ENCODE measurements at regions not wholly inside any gene's neighbourhood (a gene's known extent, or its start where the extent isn't known, plus 50 kb on each side); places are given as distances from the start of the nearest gene placed in this dataset.
A peak's percentile ranks its signal among the peaks of the same experiment; 100 is the strongest.

DNA sequence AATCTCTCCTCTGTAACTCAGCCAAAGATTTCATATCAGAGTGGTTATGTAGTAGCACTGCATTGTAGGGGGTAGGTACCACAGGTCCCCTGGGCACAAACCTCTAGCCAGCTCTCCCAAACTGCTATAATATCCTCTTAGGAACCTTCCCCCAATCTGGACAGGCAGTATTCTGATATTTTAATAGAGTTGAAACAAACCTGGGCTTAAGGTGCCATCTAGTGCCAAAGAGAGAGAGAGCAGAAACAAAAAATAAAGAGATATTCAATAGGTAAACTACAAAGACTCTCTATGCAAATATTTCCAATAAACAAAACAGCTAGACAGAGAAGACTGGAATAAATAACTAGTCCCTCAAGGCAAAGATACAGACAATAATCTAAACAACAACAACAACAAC is 1070.0 kb downstream of the CDH11 start:
- no peaks in the 10 kb centered on the region for H3K9me2 ChIP-seq (ENCODE audit: insufficient read depth, low read length)
- no peak overlapping the region for H3K27ac ChIP-seq (ENCODE audit: low read length)
- TF ChIP-seq, protein P1, sequence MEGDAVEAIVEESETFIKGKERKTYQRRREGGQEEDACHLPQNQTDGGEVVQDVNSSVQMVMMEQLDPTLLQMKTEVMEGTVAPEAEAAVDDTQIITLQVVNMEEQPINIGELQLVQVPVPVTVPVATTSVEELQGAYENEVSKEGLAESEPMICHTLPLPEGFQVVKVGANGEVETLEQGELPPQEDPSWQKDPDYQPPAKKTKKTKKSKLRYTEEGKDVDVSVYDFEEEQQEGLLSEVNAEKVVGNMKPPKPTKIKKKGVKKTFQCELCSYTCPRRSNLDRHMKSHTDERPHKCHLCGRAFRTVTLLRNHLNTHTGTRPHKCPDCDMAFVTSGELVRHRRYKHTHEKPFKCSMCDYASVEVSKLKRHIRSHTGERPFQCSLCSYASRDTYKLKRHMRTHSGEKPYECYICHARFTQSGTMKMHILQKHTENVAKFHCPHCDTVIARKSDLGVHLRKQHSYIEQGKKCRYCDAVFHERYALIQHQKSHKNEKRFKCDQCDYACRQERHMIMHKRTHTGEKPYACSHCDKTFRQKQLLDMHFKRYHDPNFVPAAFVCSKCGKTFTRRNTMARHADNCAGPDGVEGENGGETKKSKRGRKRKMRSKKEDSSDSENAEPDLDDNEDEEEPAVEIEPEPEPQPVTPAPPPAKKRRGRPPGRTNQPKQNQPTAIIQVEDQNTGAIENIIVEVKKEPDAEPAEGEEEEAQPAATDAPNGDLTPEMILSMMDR (IDR thresholded peaks at IDR 0.05; ENCODE audit: poor library complexity, severe bottlenecking): peak; percentile 77
- TF ChIP-seq EP300 (conservative IDR thresholded peaks at IDR 0.05; ENCODE audit: poor library complexity, severe bottlenecking): no peak
- TF ChIP-seq SMC3 (conservative IDR thresholded peaks at IDR 0.05; ENCODE audit: poor library complexity): peak; percentile 88
- TF ChIP-seq RAD21 (conservative IDR thresholded peaks at IDR 0.05): peak; percentile 88
- TF ChIP-seq POLR2AphosphoS5 (IDR thresholded peaks at IDR 0.05): no peak
- H3K4me2 ChIP-seq (ENCODE audit: low read length): no peak overlapping the region
- H3K27me3 ChIP-seq (ENCODE audit: insufficient read depth, low read depth, low read length): no peaks in the 10 kb centered on the region
- no peak overlapping the region for H3K9ac ChIP-seq (ENCODE audit: low read length)
- H4K20me1 ChIP-seq (ENCODE audit: insufficient read depth): no peaks in the 10 kb centered on the region
- H3K9me3 ChIP-seq (ENCODE audit: low read length): no peaks in the 10 kb centered on the region
- no peaks in the 10 kb centered on the region for H3F3A ChIP-seq (ENCODE audit: insufficient read depth, low read length, poor library complexity, severe bottlenecking)
- H3K36me3 ChIP-seq (ENCODE audit: insufficient read depth, low read length): no peaks in the 10 kb centered on the region
- no peak overlapping the region for H3K4me3 ChIP-seq (ENCODE audit: low read length)
- no peak overlapping the region for H2AFZ ChIP-seq (ENCODE audit: low read depth, low read length)
- H3K79me2 ChIP-seq (replicated peaks; ENCODE audit: insufficient read depth, low read length): no peaks in the 10 kb centered on the region

DNA sequence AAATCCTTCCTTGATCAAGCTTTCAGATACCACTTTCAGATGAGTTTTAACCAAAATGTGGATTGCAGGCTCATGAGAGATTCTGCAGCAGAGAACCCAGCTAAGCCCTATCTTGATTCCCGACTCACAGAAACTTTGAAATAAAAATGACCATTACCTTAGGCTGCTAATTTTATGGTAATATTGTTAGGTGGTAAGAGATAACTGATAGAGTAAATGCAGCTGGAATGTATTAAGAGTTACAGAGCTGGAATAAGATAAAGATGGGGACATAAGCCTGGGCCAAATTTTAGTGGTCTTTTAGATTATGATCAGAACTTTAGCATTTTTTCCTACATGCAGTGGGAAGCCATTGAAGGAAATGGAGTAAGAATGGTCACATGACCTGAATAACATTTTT is 1074.0 kb downstream of the CDH11 start:
- Histone ChIP-seq H2AFZ (ENCODE audit: low read depth, low read length) (no peak overlapping the region), H3K9ac (ENCODE audit: low read length) (no peak overlapping the region), H3K9me3 (ENCODE audit: low read length) (no peaks in the 10 kb centered on the region), H4K20me1 (ENCODE audit: insufficient read depth) (no peaks in the 10 kb centered on the region), H3F3A (ENCODE audit: insufficient read depth, low read length, poor library complexity, severe bottlenecking) (no peaks in the 10 kb centered on the region), H3K27ac (ENCODE audit: low read length) (no peak overlapping the region), H3K36me3 (ENCODE audit: insufficient read depth, low read length) (no peaks in the 10 kb centered on the region), H3K4me2 (ENCODE audit: low read length) (no peak overlapping the region), H3K27me3 (ENCODE audit: insufficient read depth, low read depth, low read length) (no peaks in the 10 kb centered on the region), H3K9me2 (ENCODE audit: insufficient read depth, low read length) (no peaks in the 10 kb centered on the region), H3K4me3 (ENCODE audit: low read length) (no peak overlapping the region), H3K79me2 (replicated peaks; ENCODE audit: insufficient read depth, low read length) (no peaks in the 10 kb centered on the region)
- TF ChIP-seq, protein P2, sequence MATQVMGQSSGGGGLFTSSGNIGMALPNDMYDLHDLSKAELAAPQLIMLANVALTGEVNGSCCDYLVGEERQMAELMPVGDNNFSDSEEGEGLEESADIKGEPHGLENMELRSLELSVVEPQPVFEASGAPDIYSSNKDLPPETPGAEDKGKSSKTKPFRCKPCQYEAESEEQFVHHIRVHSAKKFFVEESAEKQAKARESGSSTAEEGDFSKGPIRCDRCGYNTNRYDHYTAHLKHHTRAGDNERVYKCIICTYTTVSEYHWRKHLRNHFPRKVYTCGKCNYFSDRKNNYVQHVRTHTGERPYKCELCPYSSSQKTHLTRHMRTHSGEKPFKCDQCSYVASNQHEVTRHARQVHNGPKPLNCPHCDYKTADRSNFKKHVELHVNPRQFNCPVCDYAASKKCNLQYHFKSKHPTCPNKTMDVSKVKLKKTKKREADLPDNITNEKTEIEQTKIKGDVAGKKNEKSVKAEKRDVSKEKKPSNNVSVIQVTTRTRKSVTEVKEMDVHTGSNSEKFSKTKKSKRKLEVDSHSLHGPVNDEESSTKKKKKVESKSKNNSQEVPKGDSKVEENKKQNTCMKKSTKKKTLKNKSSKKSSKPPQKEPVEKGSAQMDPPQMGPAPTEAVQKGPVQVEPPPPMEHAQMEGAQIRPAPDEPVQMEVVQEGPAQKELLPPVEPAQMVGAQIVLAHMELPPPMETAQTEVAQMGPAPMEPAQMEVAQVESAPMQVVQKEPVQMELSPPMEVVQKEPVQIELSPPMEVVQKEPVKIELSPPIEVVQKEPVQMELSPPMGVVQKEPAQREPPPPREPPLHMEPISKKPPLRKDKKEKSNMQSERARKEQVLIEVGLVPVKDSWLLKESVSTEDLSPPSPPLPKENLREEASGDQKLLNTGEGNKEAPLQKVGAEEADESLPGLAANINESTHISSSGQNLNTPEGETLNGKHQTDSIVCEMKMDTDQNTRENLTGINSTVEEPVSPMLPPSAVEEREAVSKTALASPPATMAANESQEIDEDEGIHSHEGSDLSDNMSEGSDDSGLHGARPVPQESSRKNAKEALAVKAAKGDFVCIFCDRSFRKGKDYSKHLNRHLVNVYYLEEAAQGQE (IDR thresholded peaks at IDR 0.05; ENCODE audit: borderline replicate concordance): no peak
- TF ChIP-seq SMC3 (conservative IDR thresholded peaks at IDR 0.05; ENCODE audit: poor library complexity) (no peak), POLR2AphosphoS5 (IDR thresholded peaks at IDR 0.05) (no peak), RAD21 (conservative IDR thresholded peaks at IDR 0.05) (no peak), MXI1 (conservative IDR thresholded peaks at IDR 0.05; ENCODE audit: poor library complexity, severe bottlenecking) (no peak), EP300 (conservative IDR thresholded peaks at IDR 0.05; ENCODE audit: poor library complexity, severe bottlenecking) (no peak), EZH2 (IDR thresholded peaks at IDR 0.05; ENCODE audit: borderline replicate concordance, insufficient read depth, low read length, poor library complexity, severe bottlenecking) (no peak), TAF1 (IDR thresholded peaks at IDR 0.05; ENCODE audit: low read depth) (no peak)
- TF ChIP-seq, protein P1 (IDR thresholded peaks at IDR 0.05; ENCODE audit: poor library complexity, severe bottlenecking): no peak
